Liver (tissue), 3 donors: ENCODE measurements at regions not wholly inside any gene's neighbourhood (a gene's known extent, or its start where the extent isn't known, plus 50 kb on each side); places are given as distances from the start of the nearest gene placed in this dataset.

Experiments used
- EGR1 ChIP-seq, 2 donors: IDR thresholded peaks; 2 replicates each; pipeline ENCODE4 v1.6.1; 2016 to 2018; ENCODE audit warnings: antibody characterized with exemption in 2 of 2, low read depth in 2 of 2
- FOXA1 ChIP-seq: IDR thresholded peaks from 2 replicates; pipeline ENCODE4 v1.6.1; 2016; ENCODE audit warnings: antibody characterized with exemption
- GABPA ChIP-seq, 2 donors: IDR thresholded peaks in 1 of 2; conservative IDR thresholded peaks in 1 of 2; 2 replicates each; pipeline ENCODE4 v1.6.1; 2016; ENCODE audit warnings: antibody characterized with exemption in 2 of 2, mild to moderate bottlenecking in 1 of 2, moderate library complexity in 1 of 2
- HNF4G ChIP-seq: IDR thresholded peaks from 2 replicates; pipeline ENCODE4 v1.6.1; 2016; ENCODE audit warnings: antibody characterized with exemption
- JUND ChIP-seq, 2 donors: IDR thresholded peaks; 2 replicates each; pipeline ENCODE4 v1.6.1; 2016; ENCODE audit warnings: antibody characterized with exemption in 2 of 2
- RAD21 ChIP-seq, 2 donors: IDR thresholded peaks; 2 replicates each; pipeline ENCODE4 v1.6.1; 2016; ENCODE audit warnings: antibody characterized with exemption in 2 of 2, mild to moderate bottlenecking in 2 of 2
- SP1 ChIP-seq: IDR thresholded peaks from 2 replicates; pipeline ENCODE4 v1.6.1; 2018; ENCODE audit warnings: antibody characterized with exemption, mild to moderate bottlenecking
- TAF1 ChIP-seq: conservative IDR thresholded peaks from 2 replicates; pipeline ENCODE4 v1.6.1; 2016; ENCODE audit warnings: antibody characterized with exemption, mild to moderate bottlenecking
- YY1 ChIP-seq: IDR thresholded peaks from 2 replicates; pipeline ENCODE4 v1.6.1; 2016; ENCODE audit warnings: antibody characterized with exemption, mild to moderate bottlenecking
- TF ChIP-seq, protein P1 (sequence below): fragments of 150-350 bp; IDR thresholded peaks from 2 replicates; pipeline ENCODE4 v1.5.1; 2017; ENCODE audit warnings: improper control_type of control experiment, low read depth, low read length; ENCODE audit not compliant: missing input control
- TF ChIP-seq, protein P2 (sequence below): IDR thresholded peaks from 2 replicates; pipeline ENCODE4 v1.6.1; 2016; ENCODE audit warnings: antibody characterized with exemption
- TF ChIP-seq, protein P3 (sequence below): IDR thresholded peaks from 2 replicates; pipeline ENCODE4 v1.6.1; 2016; ENCODE audit warnings: antibody characterized with exemption
- donor health status: healthy.
- donor health status: healthy.

DNA sequence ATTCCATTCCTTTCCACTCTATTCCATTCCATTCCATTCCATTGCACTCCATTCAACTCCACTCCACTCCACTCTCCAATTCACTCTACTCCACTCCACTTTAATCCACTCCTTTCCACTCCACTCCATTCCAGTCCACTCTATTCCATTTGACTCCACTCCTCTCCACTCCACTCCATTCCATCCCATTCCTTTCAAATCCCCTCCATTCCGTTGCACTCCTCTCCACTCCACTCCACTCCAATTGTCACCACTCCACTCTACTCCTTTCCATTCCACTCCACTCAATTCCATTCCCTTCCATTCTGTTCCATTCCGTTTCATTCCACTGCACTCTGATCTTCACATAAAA is 2563.7 kb upstream of the TPTE start:
- no peak for TF ChIP-seq EGR1 (IDR thresholded peaks at IDR 0.05; ENCODE audit: low read depth in 2 of 2)
- TF ChIP-seq, protein P1, sequence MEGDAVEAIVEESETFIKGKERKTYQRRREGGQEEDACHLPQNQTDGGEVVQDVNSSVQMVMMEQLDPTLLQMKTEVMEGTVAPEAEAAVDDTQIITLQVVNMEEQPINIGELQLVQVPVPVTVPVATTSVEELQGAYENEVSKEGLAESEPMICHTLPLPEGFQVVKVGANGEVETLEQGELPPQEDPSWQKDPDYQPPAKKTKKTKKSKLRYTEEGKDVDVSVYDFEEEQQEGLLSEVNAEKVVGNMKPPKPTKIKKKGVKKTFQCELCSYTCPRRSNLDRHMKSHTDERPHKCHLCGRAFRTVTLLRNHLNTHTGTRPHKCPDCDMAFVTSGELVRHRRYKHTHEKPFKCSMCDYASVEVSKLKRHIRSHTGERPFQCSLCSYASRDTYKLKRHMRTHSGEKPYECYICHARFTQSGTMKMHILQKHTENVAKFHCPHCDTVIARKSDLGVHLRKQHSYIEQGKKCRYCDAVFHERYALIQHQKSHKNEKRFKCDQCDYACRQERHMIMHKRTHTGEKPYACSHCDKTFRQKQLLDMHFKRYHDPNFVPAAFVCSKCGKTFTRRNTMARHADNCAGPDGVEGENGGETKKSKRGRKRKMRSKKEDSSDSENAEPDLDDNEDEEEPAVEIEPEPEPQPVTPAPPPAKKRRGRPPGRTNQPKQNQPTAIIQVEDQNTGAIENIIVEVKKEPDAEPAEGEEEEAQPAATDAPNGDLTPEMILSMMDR: no peak
- TF ChIP-seq SP1: no peak
- TF ChIP-seq HNF4G: no peak
- TF ChIP-seq YY1: no peak
- TF ChIP-seq FOXA1: no peak
- no peak for TF ChIP-seq GABPA (IDR thresholded peaks at IDR 0.05 in 1 of 2, conservative IDR thresholded peaks at IDR 0.05 in 1 of 2)
- TF ChIP-seq, protein P2, sequence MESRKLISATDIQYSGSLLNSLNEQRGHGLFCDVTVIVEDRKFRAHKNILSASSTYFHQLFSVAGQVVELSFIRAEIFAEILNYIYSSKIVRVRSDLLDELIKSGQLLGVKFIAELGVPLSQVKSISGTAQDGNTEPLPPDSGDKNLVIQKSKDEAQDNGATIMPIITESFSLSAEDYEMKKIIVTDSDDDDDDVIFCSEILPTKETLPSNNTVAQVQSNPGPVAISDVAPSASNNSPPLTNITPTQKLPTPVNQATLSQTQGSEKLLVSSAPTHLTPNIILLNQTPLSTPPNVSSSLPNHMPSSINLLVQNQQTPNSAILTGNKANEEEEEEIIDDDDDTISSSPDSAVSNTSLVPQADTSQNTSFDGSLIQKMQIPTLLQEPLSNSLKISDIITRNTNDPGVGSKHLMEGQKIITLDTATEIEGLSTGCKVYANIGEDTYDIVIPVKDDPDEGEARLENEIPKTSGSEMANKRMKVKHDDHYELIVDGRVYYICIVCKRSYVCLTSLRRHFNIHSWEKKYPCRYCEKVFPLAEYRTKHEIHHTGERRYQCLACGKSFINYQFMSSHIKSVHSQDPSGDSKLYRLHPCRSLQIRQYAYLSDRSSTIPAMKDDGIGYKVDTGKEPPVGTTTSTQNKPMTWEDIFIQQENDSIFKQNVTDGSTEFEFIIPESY: no peak
- TF ChIP-seq JUND (IDR thresholded peaks at IDR 0.05): no peak
- no peak for TF ChIP-seq TAF1
- TF ChIP-seq RAD21 (IDR thresholded peaks at IDR 0.05): no peak
- TF ChIP-seq, protein P3, sequence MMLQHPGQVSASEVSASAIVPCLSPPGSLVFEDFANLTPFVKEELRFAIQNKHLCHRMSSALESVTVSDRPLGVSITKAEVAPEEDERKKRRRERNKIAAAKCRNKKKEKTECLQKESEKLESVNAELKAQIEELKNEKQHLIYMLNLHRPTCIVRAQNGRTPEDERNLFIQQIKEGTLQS: no peak
